ENCODE measurements at regions not wholly inside any gene's neighbourhood (a gene's known extent, or its start where the extent isn't known, plus 50 kb on each side); places are given as distances from the start of the nearest gene placed in this dataset.

- TF ChIP-seq FOXJ3 (CRISPR knock-in tag; IDR thresholded peaks at IDR 0.05) (no peak), CTCF (IDR thresholded peaks at IDR 0.05) (no peak), MEF2A (IDR thresholded peaks at IDR 0.05; ENCODE audit: borderline replicate concordance, low read depth) (no peak), NRF1 (IDR thresholded peaks at IDR 0.05; ENCODE audit: low read depth, low read length) (no peak), POLR2AphosphoS5 (IDR thresholded peaks at IDR 0.05; ENCODE audit: low read depth, low read length) (no peak), TCF12 (IDR thresholded peaks at IDR 0.05) (no peak), EP300 (IDR thresholded peaks at IDR 0.05; ENCODE audit: borderline replicate concordance in 1 of 2, low read depth in 1 of 2, low read length in 1 of 2) (no peak), YY1 (IDR thresholded peaks at IDR 0.05; ENCODE audit: low read depth) (no peak), TEAD4 (IDR thresholded peaks at IDR 0.05; ENCODE audit: borderline replicate concordance, insufficient read depth) (no peak), USF1 (IDR thresholded peaks at IDR 0.05; ENCODE audit: borderline replicate concordance, low read depth) (no peak), USF2 (IDR thresholded peaks at IDR 0.05; ENCODE audit: borderline replicate concordance, low read depth, low read length) (no peak), JUND (IDR thresholded peaks at IDR 0.05) (no peak), MAX (IDR thresholded peaks at IDR 0.05; ENCODE audit: low read depth) (no peak)
Measured at GRCh38 chr9:25813478-25813877, 135.2 kb upstream of the TUSC1 start.

All from SK-N-SH (cell line).